Hepatocyte (in vitro differentiated cells): ENCODE measurements at regions not wholly inside any gene's neighbourhood (a gene's known extent, or its start where the extent isn't known, plus 50 kb on each side); places are given as distances from the start of the nearest gene placed in this dataset.

Experiments
- DNase-seq: peaks from one replicate; pipeline ENCODE4 v3.0.0-alpha.2; 2016; ENCODE audit warnings: low spot score
- H2AFZ ChIP-seq: fragments of 200-600 bp; sonication (generic); 2 replicates; pipeline ENCODE4 v1.6.0; 2016; ENCODE audit warnings: antibody characterized with exemption, mild to moderate bottlenecking
- H3K27ac ChIP-seq: fragments of 200-600 bp; sonication (generic); 2 replicates; pipeline ENCODE4 v1.5.1; 2016; ENCODE audit warnings: mild to moderate bottlenecking
- H3K27me3 ChIP-seq: fragments of 200-600 bp; sonication (generic); 2 replicates; pipeline ENCODE4 v1.6.1; 2016
- H3K36me3 ChIP-seq: fragments of 200-600 bp; sonication (generic); replicated peaks from 2 replicates; pipeline ENCODE4 v1.5.1; 2016; ENCODE audit warnings: low read depth; ENCODE audit not compliant: insufficient read depth
- H3K4me1 ChIP-seq: fragments of 200-600 bp; sonication (generic); 2 replicates; pipeline ENCODE4 v1.5.1; 2016; ENCODE audit warnings: mild to moderate bottlenecking, moderate library complexity; ENCODE audit not compliant: insufficient read depth
- H3K4me2 ChIP-seq: fragments of 200-600 bp; sonication (generic); 2 replicates; pipeline ENCODE4 v1.6.0; 2016
- H3K4me3 ChIP-seq: fragments of 200-600 bp; sonication (generic); 2 replicates; pipeline ENCODE4 v1.5.1; 2016; ENCODE audit warnings: mild to moderate bottlenecking
- H3K79me2 ChIP-seq: fragments of 200-600 bp; sonication (generic); 2 replicates; pipeline ENCODE4 v1.6.0; 2017; ENCODE audit warnings: mild to moderate bottlenecking
- H3K9me2 ChIP-seq: fragments of 200-600 bp; sonication (generic); replicated peaks from 2 replicates; pipeline ENCODE4 v1.6.0; 2017; ENCODE audit warnings: mild to moderate bottlenecking; ENCODE audit not compliant: insufficient read depth
- H3K9me3 ChIP-seq: fragments of 200-600 bp; sonication (generic); 2 replicates; pipeline ENCODE4 v1.5.1; 2016; ENCODE audit warnings: low read depth, mild to moderate bottlenecking
- H4K20me1 ChIP-seq: fragments of 200-600 bp; sonication (generic); 2 replicates; pipeline ENCODE4 v1.6.0; 2016; ENCODE audit warnings: mild to moderate bottlenecking; ENCODE audit not compliant: insufficient read depth, poor library complexity, severe bottlenecking
- CTCF ChIP-seq: fragments of 200-600 bp; sonication (generic); IDR thresholded peaks from 2 replicates; pipeline ENCODE4 v1.5.1; 2016; ENCODE audit warnings: antibody characterized with exemption, mild to moderate bottlenecking; ENCODE audit not compliant: poor library complexity
- EZH2 ChIP-seq: fragments of 200-600 bp; sonication (generic); IDR thresholded peaks from 2 replicates; pipeline ENCODE4 v1.6.1; 2016; ENCODE audit warnings: antibody characterized with exemption, mild to moderate bottlenecking, borderline replicate concordance
- EZH2phosphoT487 ChIP-seq: fragments of 200-600 bp; sonication (generic); IDR thresholded peaks from one replicate; pipeline ENCODE4 v1.6.1; 2018; ENCODE audit warnings: antibody characterized with exemption, mild to moderate bottlenecking, low read depth, moderate library complexity; ENCODE audit not compliant: unreplicated experiment, severe bottlenecking
- WGBS: methylation state at CpG from one replicate; pipeline ENCODE4 v1.1.6; 2016; ENCODE audit warnings: low lambda C conversion rate; ENCODE audit errors: missing lambda C conversion rate; 5-methylcytosine and 5-hydroxymethylcytosine counted together

DNA sequence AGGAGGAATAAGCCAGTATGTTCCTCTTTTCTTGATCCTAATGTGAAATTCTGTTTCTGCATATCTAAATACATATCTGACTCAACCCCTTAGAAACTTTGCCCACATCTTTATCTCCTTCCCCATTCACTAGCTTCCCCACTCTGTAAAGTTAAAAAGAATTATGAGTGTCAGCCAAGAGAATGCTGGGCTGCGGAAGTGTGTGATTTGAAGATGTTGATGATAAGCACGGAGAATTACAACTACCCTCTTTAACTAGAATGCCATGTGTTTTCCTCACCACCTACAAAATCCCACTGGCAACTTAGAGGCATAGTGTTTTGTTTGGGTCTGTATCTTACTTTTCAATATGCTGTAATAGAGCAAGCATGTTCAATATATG lies 490.4 kb upstream of the FANCL start:
- Histone ChIP-seq H3K4me3 (no peak overlapping the region), H3K4me1 (no peaks in the 10 kb centered on the region), H3K27me3 (no peaks in the 10 kb centered on the region), H3K4me2 (no peak overlapping the region), H3K79me2 (no peaks in the 10 kb centered on the region), H3K27ac (no peak overlapping the region), H3K9me2 (no peaks in the 10 kb centered on the region), H4K20me1 (no peaks in the 10 kb centered on the region), H3K36me3 (no peaks in the 10 kb centered on the region), H3K9me3 (no peaks in the 10 kb centered on the region), H2AFZ (no peak overlapping the region)
- TF ChIP-seq EZH2phosphoT487 (no peak), EZH2 (no peak), CTCF (no peak)
- no peak for DNase-seq
- WGBS: 28% methylated on average over 2 of the region's 2 CpGs

DNA sequence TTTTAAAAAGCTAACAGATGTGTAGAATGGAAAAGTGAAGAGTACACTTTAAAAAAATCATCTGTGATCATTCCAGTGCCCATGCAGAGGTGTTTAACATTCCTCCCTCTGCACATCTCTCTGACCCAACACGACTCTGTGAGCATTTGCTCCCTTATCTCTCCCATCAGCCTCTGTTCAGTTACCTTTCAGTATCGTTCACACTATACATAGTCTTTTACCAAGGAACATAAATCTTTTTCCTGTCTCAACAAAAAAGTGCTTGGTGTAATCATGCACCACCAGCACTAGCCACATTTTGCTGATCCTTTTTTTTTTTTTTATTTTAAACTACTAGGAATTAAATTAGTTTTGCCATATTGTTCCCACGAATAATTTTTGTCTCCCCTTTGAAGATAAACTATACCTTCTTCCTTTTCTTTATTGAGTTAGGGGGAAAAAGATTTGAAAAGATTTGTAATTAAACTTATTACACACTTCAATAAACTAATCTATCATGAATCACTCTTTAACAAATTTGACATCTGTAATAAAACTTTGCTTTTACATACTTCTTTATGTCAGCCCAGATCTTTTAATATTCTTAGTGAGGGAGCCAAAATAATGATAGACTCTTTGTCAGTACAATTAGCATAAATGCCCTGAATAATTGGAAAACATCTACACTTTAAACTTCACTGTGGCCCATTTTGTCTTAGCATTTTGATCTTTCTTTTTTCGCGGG lies 489.8 kb upstream of the FANCL start:
- Histone ChIP-seq H3K27ac (no peak overlapping the region), H3K4me1 (no peaks in the 10 kb centered on the region), H3K4me2 (no peak overlapping the region), H4K20me1 (no peaks in the 10 kb centered on the region), H3K9me2 (no peaks in the 10 kb centered on the region), H2AFZ (no peak overlapping the region), H3K36me3 (no peaks in the 10 kb centered on the region), H3K79me2 (no peaks in the 10 kb centered on the region), H3K9me3 (no peaks in the 10 kb centered on the region), H3K4me3 (no peak overlapping the region), H3K27me3 (no peaks in the 10 kb centered on the region)
- DNase-seq: no peak
- WGBS: 59% methylated on average over 5 of the region's 5 CpGs
- TF ChIP-seq EZH2phosphoT487: no peak
- no peak for TF ChIP-seq EZH2
- no peak for TF ChIP-seq CTCF

- no peak for DNase-seq
- 89% methylated on average over 2 of the region's 2 CpGs for WGBS
These were observed 487.0 kb upstream of the FANCL start for GRCh38 chr2:58727981-58728656.

More at GRCh38 chr2:58727981-58728656, 487.0 kb upstream of the FANCL start:
- Histone ChIP-seq H3K4me2 (no peak overlapping the region), H3K36me3 (no peaks in the 10 kb centered on the region), H3K9me3 (no peaks in the 10 kb centered on the region), H4K20me1 (no peaks in the 10 kb centered on the region), H3K27me3 (no peaks in the 10 kb centered on the region), H3K4me1 (no peaks in the 10 kb centered on the region), H3K4me3 (no peak overlapping the region), H2AFZ (no peak overlapping the region), H3K27ac (no peak overlapping the region), H3K9me2 (no peaks in the 10 kb centered on the region), H3K79me2 (no peaks in the 10 kb centered on the region)
- TF ChIP-seq EZH2 (no peak), CTCF (no peak), EZH2phosphoT487 (no peak)
